HCT116 (cell line): ENCODE measurements at regions not wholly inside any gene's neighbourhood (a gene's known extent, or its start where the extent isn't known, plus 50 kb on each side); places are given as distances from the start of the nearest gene placed in this dataset.

ENCODE experiments used
- CEBPB ChIP-seq: IDR thresholded peaks from 2 replicates; pipeline ENCODE4 v1.6.1; 2012; ENCODE audit warnings: low read depth
- CTCF ChIP-seq, 3 experiments: fragments of 200-600 bp in 1 of 3; sonication (generic) in 1 of 3; IDR thresholded peaks in 2 of 3; conservative IDR thresholded peaks in 1 of 3; 2 replicates each; pipeline ENCODE4 v1.5.1; 2012 to 2017; ENCODE audit warnings: low read depth in 2 of 3, low read length in 2 of 3, antibody characterized with exemption in 1 of 3, borderline replicate concordance in 1 of 3, control low read depth in 1 of 3, mild to moderate bottlenecking in 1 of 3, mixed read lengths in 1 of 3, mixed run types in 1 of 3, moderate library complexity in 1 of 3; ENCODE audit not compliant: insufficient read depth in 1 of 3
- EZH2 ChIP-seq: fragments of 200-600 bp; sonication (generic); IDR thresholded peaks from 2 replicates; pipeline ENCODE4 v1.6.1; 2017; ENCODE audit warnings: antibody characterized with exemption, mixed run types
- EZH2phosphoT487 ChIP-seq: fragments of 200-600 bp; IDR thresholded peaks from 2 replicates; pipeline ENCODE4 v1.6.1; 2018; ENCODE audit warnings: antibody characterized with exemption, borderline replicate concordance
- FOSL1 ChIP-seq: IDR thresholded peaks from 2 replicates; pipeline ENCODE4 v1.6.1; 2012; ENCODE audit warnings: low read depth
- POLR2A ChIP-seq: IDR thresholded peaks from 2 replicates; pipeline ENCODE4 v1.7.0; 2011; ENCODE audit warnings: borderline replicate concordance; ENCODE audit not compliant: insufficient read depth, insufficient read length; ENCODE audit errors: extremely low read depth
- POLR2AphosphoS5 ChIP-seq: IDR thresholded peaks from 2 replicates; pipeline ENCODE4 v1.6.1; 2011; ENCODE audit warnings: mild to moderate bottlenecking, low read depth, low read length, moderate library complexity
- SP1 ChIP-seq: IDR thresholded peaks from 2 replicates; pipeline ENCODE4 v1.6.1; 2012; ENCODE audit warnings: low read depth
- ZFX ChIP-seq: fragments of 450-650 bp; IDR thresholded peaks from 2 replicates; pipeline ENCODE4 v1.6.1; 2017
- TF ChIP-seq, protein P1 (sequence below): IDR thresholded peaks from 2 replicates; pipeline ENCODE4 v1.6.1; 2012

GRCh38 chrX:6708676-6709380 lies 173.9 kb upstream of the VCX3A start:
- TF ChIP-seq POLR2AphosphoS5 (no peak), CTCF (IDR thresholded peaks at IDR 0.05 in 2 of 3, conservative IDR thresholded peaks at IDR 0.05 in 1 of 3; ENCODE audit: borderline replicate concordance in 1 of 3, insufficient read depth in 1 of 3, low read depth in 2 of 3, low read length in 2 of 3) (no peak), EZH2 (no peak), SP1 (no peak), CEBPB (no peak), POLR2A (no peak), EZH2phosphoT487 (no peak), FOSL1 (no peak), ZFX (no peak)
- TF ChIP-seq, protein P1, sequence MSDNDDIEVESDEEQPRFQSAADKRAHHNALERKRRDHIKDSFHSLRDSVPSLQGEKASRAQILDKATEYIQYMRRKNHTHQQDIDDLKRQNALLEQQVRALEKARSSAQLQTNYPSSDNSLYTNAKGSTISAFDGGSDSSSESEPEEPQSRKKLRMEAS = no peak
